Activated CD8-positive, alpha-beta T cell treated with anti-CD3 and anti-CD28 coated beads for 36 hours (primary cell): ENCODE measurements at regions not wholly inside any gene's neighbourhood (a gene's known extent, or its start where the extent isn't known, plus 50 kb on each side); places are given as distances from the start of the nearest gene placed in this dataset.

Source experiments
- ATAC-seq: fragments of 200-7000 bp; cut with Tn5 transposase; one replicate; pipeline ENCODE4 v1.10.0; 2021; ENCODE audit warnings: mild to moderate bottlenecking, moderate library complexity
- CTCF ChIA-PET: fragments of 350-600 bp; sonication (Branson Sonifier 250); formaldehyde crosslinking; loops from one replicate; lab custom pipeline; 2021; ENCODE audit warnings: antibody characterized with exemption; lab: Charles Lee
- POLR2A ChIA-PET: fragments of 350-600 bp; sonication (Branson Sonifier 250); formaldehyde crosslinking; loops from one replicate; lab custom pipeline; 2021; ENCODE audit warnings: antibody characterized with exemption; lab: Charles Lee
- DNase-seq: peaks from one replicate; pipeline ENCODE4 v3.0.0-alpha.2; 2020
- H3K27ac Mint-ChIP-seq: one replicate; pipeline ENCODE4 v1.8.0; 2021; ENCODE audit warnings: mild to moderate bottlenecking, mixed read lengths
- H3K27me3 Mint-ChIP-seq: one replicate; pipeline ENCODE4 v1.8.0; 2021; ENCODE audit warnings: mixed read lengths
- H3K36me3 Mint-ChIP-seq: one replicate; pipeline ENCODE4 v1.8.0; 2021; ENCODE audit warnings: low read depth, mixed read lengths
- H3K4me1 Mint-ChIP-seq: one replicate; pipeline ENCODE4 v1.8.0; 2021; ENCODE audit warnings: low read depth, mixed read lengths
- H3K4me3 Mint-ChIP-seq: one replicate; pipeline ENCODE4 v1.8.0; 2021; ENCODE audit warnings: mild to moderate bottlenecking, moderate library complexity, mixed read lengths
- H3K9me3 Mint-ChIP-seq: one replicate; pipeline ENCODE4 v1.8.0; 2021; ENCODE audit warnings: mixed read lengths
- intact Hi-C: fragments of 100-400 bp; cut with micrococcal nuclease; formaldehyde crosslinking; loops from one replicate; pipeline ENCODE4 v1.10.0; 2022
- TF ChIP-seq, protein P1 (sequence below): fragments of 200-600 bp; IDR thresholded peaks from one replicate; pipeline ENCODE4 v1.8.0; 2022; ENCODE audit warnings: antibody characterized with exemption, mild to moderate bottlenecking

DNA sequence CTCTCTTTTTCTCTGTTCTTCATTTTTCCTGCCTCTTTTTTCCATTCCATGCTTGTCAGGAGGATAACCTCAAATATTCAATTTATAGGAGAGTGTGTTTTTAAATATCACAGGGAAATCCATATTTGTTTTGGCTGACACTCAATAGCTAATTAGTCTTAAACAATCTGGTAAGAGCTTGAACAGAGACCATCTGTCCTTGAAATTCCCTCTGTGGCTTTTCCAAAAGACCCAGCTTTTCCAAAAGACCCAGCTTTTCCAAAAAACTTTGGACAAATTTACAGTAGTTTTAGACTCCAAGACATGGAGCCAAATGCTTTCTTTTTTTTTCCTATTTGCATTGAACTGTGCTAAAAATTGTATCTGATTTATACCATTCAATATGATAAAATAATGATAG, 127.4 kb upstream of the FAM83B start:
- H3K27me3 Mint-ChIP-seq, result no peaks in the 10 kb centered on the region
- ChIA-PET CTCF (interaction anchor here (0.6 to 2.8 kb wide), 4 partner anchors 18 to 273 kb away, joined by 3 to 15 read pairs (median 3); no protein-coding TSS in a partner anchor), POLR2A (no interaction called here)
- H3K4me1 Mint-ChIP-seq, result no peaks in the 10 kb centered on the region
- no peak overlapping the region for H3K27ac Mint-ChIP-seq
- ATAC-seq (no peak), DNase-seq (no peak)
- TF ChIP-seq, protein P1, sequence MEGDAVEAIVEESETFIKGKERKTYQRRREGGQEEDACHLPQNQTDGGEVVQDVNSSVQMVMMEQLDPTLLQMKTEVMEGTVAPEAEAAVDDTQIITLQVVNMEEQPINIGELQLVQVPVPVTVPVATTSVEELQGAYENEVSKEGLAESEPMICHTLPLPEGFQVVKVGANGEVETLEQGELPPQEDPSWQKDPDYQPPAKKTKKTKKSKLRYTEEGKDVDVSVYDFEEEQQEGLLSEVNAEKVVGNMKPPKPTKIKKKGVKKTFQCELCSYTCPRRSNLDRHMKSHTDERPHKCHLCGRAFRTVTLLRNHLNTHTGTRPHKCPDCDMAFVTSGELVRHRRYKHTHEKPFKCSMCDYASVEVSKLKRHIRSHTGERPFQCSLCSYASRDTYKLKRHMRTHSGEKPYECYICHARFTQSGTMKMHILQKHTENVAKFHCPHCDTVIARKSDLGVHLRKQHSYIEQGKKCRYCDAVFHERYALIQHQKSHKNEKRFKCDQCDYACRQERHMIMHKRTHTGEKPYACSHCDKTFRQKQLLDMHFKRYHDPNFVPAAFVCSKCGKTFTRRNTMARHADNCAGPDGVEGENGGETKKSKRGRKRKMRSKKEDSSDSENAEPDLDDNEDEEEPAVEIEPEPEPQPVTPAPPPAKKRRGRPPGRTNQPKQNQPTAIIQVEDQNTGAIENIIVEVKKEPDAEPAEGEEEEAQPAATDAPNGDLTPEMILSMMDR, result no peak
- no peak overlapping the region for H3K4me3 Mint-ChIP-seq
- intact Hi-C loops, result no loop called here
- H3K9me3 Mint-ChIP-seq, result no peaks in the 10 kb centered on the region
- no peaks in the 10 kb centered on the region for H3K36me3 Mint-ChIP-seq

DNA sequence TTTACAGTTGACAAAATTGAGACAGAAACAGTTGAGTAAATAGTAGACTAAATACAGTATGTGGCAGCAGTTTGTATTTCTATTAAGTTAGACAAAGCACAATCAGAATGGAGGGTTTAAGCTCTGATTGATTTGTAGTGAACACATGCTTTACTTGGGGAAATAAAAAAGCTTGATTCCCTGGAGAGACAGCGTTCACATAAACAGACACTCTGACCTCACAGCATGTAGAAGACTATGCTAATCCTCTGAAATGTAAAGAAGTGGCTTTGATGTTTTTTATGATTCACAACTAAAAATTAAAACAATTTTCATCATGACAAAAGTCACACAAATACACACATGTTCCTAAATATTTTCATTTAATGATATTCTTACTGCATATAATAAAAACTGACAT, 126.9 kb upstream of the FAM83B start:
- no peaks in the 10 kb centered on the region for H3K36me3 Mint-ChIP-seq
- no peaks in the 10 kb centered on the region for H3K4me1 Mint-ChIP-seq
- DNase-seq (no peak), ATAC-seq (no peak)
- TF ChIP-seq, protein P1, result no peak
- no peak overlapping the region for H3K27ac Mint-ChIP-seq
- POLR2A ChIA-PET, result interaction anchor here (1.0 kb wide), 1 partner anchor 9 kb away, joined by 3 read pairs; no protein-coding TSS in a partner anchor
- intact Hi-C loops, result no loop called here
- H3K4me3 Mint-ChIP-seq, result no peak overlapping the region
- H3K27me3 Mint-ChIP-seq, result no peaks in the 10 kb centered on the region
- no peaks in the 10 kb centered on the region for H3K9me3 Mint-ChIP-seq
- CTCF ChIA-PET, result interaction anchor here (1.4 kb wide), 1 partner anchor 273 kb away, joined by 3 read pairs; no protein-coding TSS in a partner anchor

DNA sequence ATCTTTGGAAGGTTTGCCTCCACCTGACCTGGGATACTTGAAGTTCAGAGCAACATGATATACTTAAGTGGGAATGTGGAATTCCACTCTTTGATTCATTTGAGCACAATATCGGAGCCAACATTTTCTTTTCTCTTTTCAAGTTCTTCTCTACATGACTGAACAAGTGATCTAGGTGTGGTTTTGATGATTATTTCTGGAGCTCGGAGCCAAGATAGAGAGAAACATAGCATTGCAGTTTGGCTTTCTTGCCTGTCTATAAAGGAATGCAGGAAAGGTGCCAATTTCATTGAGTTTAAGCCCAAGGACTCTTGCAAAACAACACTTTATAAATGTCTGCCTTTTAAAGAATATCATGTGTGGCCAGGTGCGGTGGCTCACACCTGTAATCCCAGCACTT, 124.2 kb upstream of the FAM83B start:
- Mint-ChIP-seq H3K27ac (no peak overlapping the region), H3K9me3 (peaks cover 1% of the 10 kb centered on the region), H3K36me3 (no peaks in the 10 kb centered on the region), H3K4me3 (no peak overlapping the region), H3K27me3 (no peaks in the 10 kb centered on the region), H3K4me1 (no peaks in the 10 kb centered on the region)
- ChIA-PET POLR2A (no interaction called here), CTCF (no interaction called here)
- intact Hi-C loops, result no loop called here
- TF ChIP-seq, protein P1, result no peak
- ATAC-seq (no peak), DNase-seq (no peak)

DNA sequence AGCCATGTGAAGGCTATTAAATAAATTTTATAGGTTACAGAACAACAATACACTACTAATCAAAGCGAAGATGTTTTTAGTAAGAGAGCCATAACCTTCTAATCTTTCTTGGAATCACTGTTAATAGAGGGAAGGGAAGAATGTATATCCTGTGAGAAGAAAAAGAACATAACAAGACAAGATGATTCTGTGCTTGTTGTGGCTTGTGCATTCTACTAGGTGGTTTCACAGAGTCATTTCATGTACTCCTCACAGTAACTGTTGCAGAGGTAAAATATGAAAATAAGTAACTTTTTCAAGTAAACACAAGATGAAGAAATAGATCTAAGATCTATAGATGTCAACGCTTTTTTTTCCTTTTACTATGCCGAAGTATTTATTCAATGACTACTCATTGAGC, 116.9 kb upstream of the FAM83B start:
- Mint-ChIP-seq H3K9me3 (peaks cover 12% of the 10 kb centered on the region), H3K27ac (no peak overlapping the region), H3K27me3 (no peaks in the 10 kb centered on the region), H3K4me3 (no peak overlapping the region), H3K4me1 (no peaks in the 10 kb centered on the region), H3K36me3 (no peaks in the 10 kb centered on the region)
- CTCF ChIA-PET, result no interaction called here
- TF ChIP-seq, protein P1, result no peak
- POLR2A ChIA-PET, result no interaction called here
- ATAC-seq (no peak), DNase-seq (no peak)
- intact Hi-C loops, result no loop called here

DNA sequence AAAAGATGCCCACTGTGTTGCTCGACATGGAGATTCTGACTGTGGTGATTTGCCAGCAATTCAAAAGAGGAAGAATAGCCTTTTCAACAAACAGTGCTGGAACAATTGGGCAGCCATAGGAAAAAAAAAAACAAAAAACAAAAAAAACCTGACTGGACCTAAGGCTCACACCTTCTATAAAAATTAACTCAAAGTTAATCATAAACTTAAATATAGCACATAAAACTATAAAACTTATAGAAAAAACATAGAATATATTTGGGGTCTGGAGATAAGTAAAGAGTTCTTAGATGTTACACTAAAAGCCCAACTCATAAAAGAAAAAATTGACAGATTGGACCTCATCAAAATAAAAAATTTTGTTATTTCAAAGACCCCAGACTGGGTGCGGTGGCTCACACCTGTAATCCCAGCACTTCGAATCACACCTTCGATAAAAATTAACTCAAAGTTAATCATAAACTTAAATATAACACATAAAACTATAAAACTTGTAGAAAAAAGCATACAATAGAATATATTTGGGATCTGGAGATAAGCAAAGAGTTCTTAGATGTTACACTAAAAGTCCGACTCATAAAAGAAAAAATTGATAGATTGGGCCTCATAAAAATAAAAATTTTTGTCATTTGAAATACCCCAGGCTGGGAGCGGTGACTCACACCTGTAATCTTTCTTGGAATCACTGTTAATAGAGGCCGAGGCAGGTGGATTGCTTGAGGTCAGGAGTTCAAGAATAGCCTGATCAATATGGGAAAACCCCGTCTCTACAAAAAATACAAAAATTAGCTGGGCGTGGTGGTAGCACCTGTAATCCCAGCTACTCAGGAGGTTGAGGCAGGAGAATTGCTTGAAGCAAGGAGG, 115.6 kb upstream of the FAM83B start:
- Mint-ChIP-seq H3K4me1 (no peaks in the 10 kb centered on the region), H3K36me3 (no peaks in the 10 kb centered on the region), H3K27ac (no peak overlapping the region), H3K4me3 (no peak overlapping the region), H3K9me3 (peaks cover 19% of the 10 kb centered on the region), H3K27me3 (no peaks in the 10 kb centered on the region)
- CTCF ChIA-PET, result no interaction called here
- TF ChIP-seq, protein P1, result no peak
- intact Hi-C loops, result no loop called here
- no peak for ATAC-seq
- DNase-seq, result no peak
- POLR2A ChIA-PET, result no interaction called here
